GM19468 (cell line): ENCODE measurements at regions not wholly inside any gene's neighbourhood (a gene's known extent, or its start where the extent isn't known, plus 50 kb on each side); places are given as distances from the start of the nearest gene placed in this dataset.
"Not testable (repeated sequence)": the region's sequence is repeated elsewhere in the genome, so short reads cannot be mapped to it uniquely, and the experiment has no call there.

Source experiments
- ATAC-seq: cut with Tn5 transposase; IDR thresholded peaks from one replicate; pipeline ENCODE4 v1.9.1; 2021; ENCODE audit warnings: mild to moderate bottlenecking, moderate library complexity, moderate number of reproducible peaks; ENCODE audit not compliant: unreplicated experiment; ENCODE audit errors: extremely low read depth

- ATAC-seq = not testable (repeated sequence)
Measured at GRCh38 chr7:65613644-65614289, 240.1 kb downstream of the ZNF92 start.

- peak; percentile 53 for ATAC-seq
Measured at GRCh38 chr7:65616111-65616510, 242.5 kb downstream of the ZNF92 start.

GRCh38 chr7:65620216-65620615 is 246.6 kb downstream of the ZNF92 start:
- ATAC-seq = not testable (repeated sequence)

GRCh38 chr7:65621580-65622201 is 248.0 kb downstream of the ZNF92 start:
- ATAC-seq = not testable (repeated sequence)

- not testable (repeated sequence) for ATAC-seq
Measured at GRCh38 chr7:65631236-65631635, 241.6 kb upstream of the VKORC1L1 start.

GRCh38 chr7:65633587-65634404 is 239.1 kb upstream of the VKORC1L1 start:
- not testable (repeated sequence) for ATAC-seq

GRCh38 chr7:65638918-65639317 is 234.0 kb upstream of the VKORC1L1 start:
- not testable (repeated sequence) for ATAC-seq

- not testable (repeated sequence) for ATAC-seq
Measured at GRCh38 chr7:65639717-65640116, 233.2 kb upstream of the VKORC1L1 start.

- not testable (repeated sequence) for ATAC-seq
Measured at GRCh38 chr7:65643498-65643897, 229.4 kb upstream of the VKORC1L1 start.

GRCh38 chr7:65647153-65647964 is 225.5 kb upstream of the VKORC1L1 start:
- not testable (repeated sequence) for ATAC-seq

GRCh38 chr7:65651174-65651573 is 221.7 kb upstream of the VKORC1L1 start:
- ATAC-seq = not testable (repeated sequence)

- not testable (repeated sequence) for ATAC-seq
Measured at GRCh38 chr7:65651826-65652592, 220.9 kb upstream of the VKORC1L1 start.

- not testable (repeated sequence) for ATAC-seq
Measured at GRCh38 chr7:65652669-65653068, 220.2 kb upstream of the VKORC1L1 start.

- not testable (repeated sequence) for ATAC-seq
Measured at GRCh38 chr7:65656494-65657188, 216.2 kb upstream of the VKORC1L1 start.

- ATAC-seq = not testable (repeated sequence)
Measured at GRCh38 chr7:65683362-65683761, 189.5 kb upstream of the VKORC1L1 start.

GRCh38 chr7:65699026-65699714 is 173.7 kb upstream of the VKORC1L1 start:
- not testable (repeated sequence) for ATAC-seq

- not testable (repeated sequence) for ATAC-seq
Measured at GRCh38 chr7:65699715-65700356, 173.0 kb upstream of the VKORC1L1 start.
